SHP77 (cell line): ENCODE measurements at regions not wholly inside any gene's neighbourhood (a gene's known extent, or its start where the extent isn't known, plus 50 kb on each side); places are given as distances from the start of the nearest gene placed in this dataset.
"Not testable (repeated sequence)": the region's sequence is repeated elsewhere in the genome, so short reads cannot be mapped to it uniquely, and the experiment has no call there.

Experiments
- DNase-seq, 2 experiments: peaks; one replicate each; lab custom pipeline; 2025; lab: John Stamatoyannopoulos, UW

GRCh38 chr1:172918478-172918877, 132.3 kb downstream of the TNFSF18 start:
- DNase-seq, result no peak

GRCh38 chr1:172926070-172926469, 124.7 kb downstream of the TNFSF18 start:
- DNase-seq, result no peak

- no peak for DNase-seq
These were observed 122.3 kb downstream of the TNFSF18 start for GRCh38 chr1:172928412-172928811.

GRCh38 chr1:172929006-172929405, 121.7 kb downstream of the TNFSF18 start:
- DNase-seq, result no peak

GRCh38 chr1:172930142-172930541, 120.6 kb downstream of the TNFSF18 start:
- DNase-seq, result no peak

GRCh38 chr1:172931340-172931739, 119.4 kb downstream of the TNFSF18 start:
- no peak for DNase-seq

- no peak for DNase-seq
These were observed 119.0 kb downstream of the TNFSF18 start for GRCh38 chr1:172931761-172932160.

GRCh38 chr1:172932981-172933380, 117.8 kb downstream of the TNFSF18 start:
- DNase-seq, result no peak

- no peak for DNase-seq
These were observed 116.4 kb downstream of the TNFSF18 start for GRCh38 chr1:172934417-172934762.

GRCh38 chr1:172935062-172935592, 115.6 kb downstream of the TNFSF18 start:
- DNase-seq, result no peak

- no peak for DNase-seq
These were observed 114.6 kb downstream of the TNFSF18 start for GRCh38 chr1:172936088-172936645.

- no peak for DNase-seq
These were observed 112.1 kb downstream of the TNFSF18 start for GRCh38 chr1:172938681-172939080.

GRCh38 chr1:172939475-172939874, 111.3 kb downstream of the TNFSF18 start:
- DNase-seq, result no peak

GRCh38 chr1:172940174-172940855, 110.4 kb downstream of the TNFSF18 start:
- no peak for DNase-seq

- no peak for DNase-seq
These were observed 109.3 kb downstream of the TNFSF18 start for GRCh38 chr1:172941471-172941870.

- DNase-seq, result no peak
These were observed 108.8 kb downstream of the TNFSF18 start for GRCh38 chr1:172941945-172942344.

- not testable (repeated sequence) for DNase-seq
These were observed 107.6 kb downstream of the TNFSF18 start for GRCh38 chr1:172943138-172943537.

GRCh38 chr1:172944931-172945330, 105.8 kb downstream of the TNFSF18 start:
- DNase-seq, result no peak

GRCh38 chr1:172946814-172947507, 103.8 kb downstream of the TNFSF18 start:
- DNase-seq, result no peak

- DNase-seq, result no peak
These were observed 102.3 kb downstream of the TNFSF18 start for GRCh38 chr1:172948457-172948856.

GRCh38 chr1:172949096-172949495, 101.6 kb downstream of the TNFSF18 start:
- no peak for DNase-seq

- no peak for DNase-seq
These were observed 100.2 kb downstream of the TNFSF18 start for GRCh38 chr1:172950528-172950927.

- DNase-seq, result no peak
These were observed 98.9 kb downstream of the TNFSF18 start for GRCh38 chr1:172951730-172952365.
